ENCODE measurements at regions not wholly inside any gene's neighbourhood (a gene's known extent, or its start where the extent isn't known, plus 50 kb on each side); places are given as distances from the start of the nearest gene placed in this dataset.

DNA sequence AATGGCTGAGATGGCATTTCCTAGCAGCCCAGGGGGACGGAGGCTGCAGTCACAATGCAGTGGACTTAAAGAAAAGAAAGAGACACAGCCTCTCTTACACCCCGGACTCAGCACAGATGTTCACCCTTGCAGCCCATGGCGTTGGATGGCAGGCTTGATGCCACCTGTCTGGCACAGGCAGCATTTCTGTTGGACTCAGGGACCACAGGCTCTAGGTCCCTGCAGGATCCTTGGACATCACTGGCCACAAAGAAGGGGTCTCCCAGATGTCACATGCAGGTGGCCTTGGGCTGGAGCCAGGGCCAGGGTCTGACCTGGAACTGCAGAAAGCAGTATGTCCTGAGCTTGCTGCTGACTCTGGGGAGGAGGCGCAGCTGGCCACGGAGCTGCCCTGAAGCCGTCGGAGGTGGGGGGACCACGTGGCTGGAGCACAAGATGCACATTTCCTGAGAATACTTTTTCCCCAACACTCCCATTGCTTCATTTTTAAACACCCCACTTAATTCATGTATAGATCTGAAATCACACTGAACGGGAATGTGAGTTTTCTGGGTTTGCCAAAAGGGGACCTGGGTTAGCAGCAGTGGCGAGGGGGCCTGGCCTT lies 102.3 kb upstream of the SULF2 start:
- TF ChIP-seq, protein P1, sequence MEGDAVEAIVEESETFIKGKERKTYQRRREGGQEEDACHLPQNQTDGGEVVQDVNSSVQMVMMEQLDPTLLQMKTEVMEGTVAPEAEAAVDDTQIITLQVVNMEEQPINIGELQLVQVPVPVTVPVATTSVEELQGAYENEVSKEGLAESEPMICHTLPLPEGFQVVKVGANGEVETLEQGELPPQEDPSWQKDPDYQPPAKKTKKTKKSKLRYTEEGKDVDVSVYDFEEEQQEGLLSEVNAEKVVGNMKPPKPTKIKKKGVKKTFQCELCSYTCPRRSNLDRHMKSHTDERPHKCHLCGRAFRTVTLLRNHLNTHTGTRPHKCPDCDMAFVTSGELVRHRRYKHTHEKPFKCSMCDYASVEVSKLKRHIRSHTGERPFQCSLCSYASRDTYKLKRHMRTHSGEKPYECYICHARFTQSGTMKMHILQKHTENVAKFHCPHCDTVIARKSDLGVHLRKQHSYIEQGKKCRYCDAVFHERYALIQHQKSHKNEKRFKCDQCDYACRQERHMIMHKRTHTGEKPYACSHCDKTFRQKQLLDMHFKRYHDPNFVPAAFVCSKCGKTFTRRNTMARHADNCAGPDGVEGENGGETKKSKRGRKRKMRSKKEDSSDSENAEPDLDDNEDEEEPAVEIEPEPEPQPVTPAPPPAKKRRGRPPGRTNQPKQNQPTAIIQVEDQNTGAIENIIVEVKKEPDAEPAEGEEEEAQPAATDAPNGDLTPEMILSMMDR (IDR thresholded peaks at IDR 0.05) = no peak
- no peak for TF ChIP-seq POLR2A (IDR thresholded peaks at IDR 0.05)

All from esophagus squamous epithelium (tissue), 4 donors.